HG02571 (cell line): ENCODE measurements at regions not wholly inside any gene's neighbourhood (a gene's known extent, or its start where the extent isn't known, plus 50 kb on each side); places are given as distances from the start of the nearest gene placed in this dataset.
"Not testable (repeated sequence)": the region's sequence is repeated elsewhere in the genome, so short reads cannot be mapped to it uniquely, and the experiment has no call there.

Experiments used
- ATAC-seq: cut with Tn5 transposase; IDR thresholded peaks from one replicate; pipeline ENCODE4 v1.9.1; 2021; ENCODE audit warnings: mild to moderate bottlenecking, moderate library complexity; ENCODE audit not compliant: unreplicated experiment

GRCh38 chr7:65613644-65614289 is 240.1 kb downstream of the ZNF92 start:
- ATAC-seq, result not testable (repeated sequence)

GRCh38 chr7:65616111-65616510 is 242.5 kb downstream of the ZNF92 start:
- ATAC-seq, result not testable (repeated sequence)

GRCh38 chr7:65620216-65620615 is 246.6 kb downstream of the ZNF92 start:
- ATAC-seq, result not testable (repeated sequence)

- ATAC-seq, result not testable (repeated sequence)
Measured at GRCh38 chr7:65621580-65622201, 248.0 kb downstream of the ZNF92 start.

- ATAC-seq, result not testable (repeated sequence)
Measured at GRCh38 chr7:65631236-65631635, 241.6 kb upstream of the VKORC1L1 start.

- ATAC-seq, result not testable (repeated sequence)
Measured at GRCh38 chr7:65633587-65634404, 239.1 kb upstream of the VKORC1L1 start.

- ATAC-seq, result not testable (repeated sequence)
Measured at GRCh38 chr7:65638918-65639317, 234.0 kb upstream of the VKORC1L1 start.

GRCh38 chr7:65639717-65640116 is 233.2 kb upstream of the VKORC1L1 start:
- ATAC-seq, result not testable (repeated sequence)

GRCh38 chr7:65643498-65643897 is 229.4 kb upstream of the VKORC1L1 start:
- ATAC-seq, result not testable (repeated sequence)

GRCh38 chr7:65647153-65647964 is 225.5 kb upstream of the VKORC1L1 start:
- ATAC-seq, result not testable (repeated sequence)

GRCh38 chr7:65651174-65651573 is 221.7 kb upstream of the VKORC1L1 start:
- not testable (repeated sequence) for ATAC-seq

- not testable (repeated sequence) for ATAC-seq
Measured at GRCh38 chr7:65651826-65652592, 220.9 kb upstream of the VKORC1L1 start.

- ATAC-seq, result not testable (repeated sequence)
Measured at GRCh38 chr7:65652669-65653068, 220.2 kb upstream of the VKORC1L1 start.

- ATAC-seq, result not testable (repeated sequence)
Measured at GRCh38 chr7:65656494-65657188, 216.2 kb upstream of the VKORC1L1 start.

GRCh38 chr7:65683362-65683761 is 189.5 kb upstream of the VKORC1L1 start:
- not testable (repeated sequence) for ATAC-seq

GRCh38 chr7:65699026-65699714 is 173.7 kb upstream of the VKORC1L1 start:
- ATAC-seq, result not testable (repeated sequence)

- ATAC-seq, result not testable (repeated sequence)
Measured at GRCh38 chr7:65699715-65700356, 173.0 kb upstream of the VKORC1L1 start.

- not testable (repeated sequence) for ATAC-seq
Measured at GRCh38 chr7:65719123-65719798, 153.6 kb upstream of the VKORC1L1 start.
